GM18499 (cell line): ENCODE measurements at regions not wholly inside any gene's neighbourhood (a gene's known extent, or its start where the extent isn't known, plus 50 kb on each side); places are given as distances from the start of the nearest gene placed in this dataset.
"Not testable (repeated sequence)": the region's sequence is repeated elsewhere in the genome, so short reads cannot be mapped to it uniquely, and the experiment has no call there.

Experiments
- ATAC-seq: cut with Tn5 transposase; IDR thresholded peaks from one replicate; pipeline ENCODE4 v1.9.1; 2021; ENCODE audit warnings: moderate number of reproducible peaks; ENCODE audit not compliant: insufficient read depth, unreplicated experiment

DNA sequence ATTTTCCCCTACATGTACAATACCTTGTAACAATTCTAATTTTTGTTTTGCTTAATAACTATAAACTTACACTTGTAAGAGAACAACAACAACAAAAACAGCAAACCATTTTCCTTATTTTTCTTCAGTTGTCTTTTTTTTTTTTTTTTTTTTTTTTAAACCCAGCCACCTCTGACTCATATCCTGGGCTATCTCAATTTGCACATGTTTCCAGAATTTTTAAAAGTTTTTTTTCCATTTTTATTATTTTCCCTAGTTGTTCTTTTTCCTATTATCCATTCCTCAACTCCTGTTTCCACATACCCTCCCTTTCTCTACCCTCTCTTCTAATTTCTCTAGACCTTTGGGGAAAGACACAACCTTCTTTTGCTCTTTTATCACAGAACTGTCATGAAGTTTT lies 112.5 kb downstream of the EFEMP1 start:
- ATAC-seq, result no peak

- no peak for ATAC-seq
Measured at GRCh38 chr2:55810622-55811020, 113.0 kb downstream of the EFEMP1 start.

- ATAC-seq, result no peak
Measured at GRCh38 chr2:55809875-55810621, 113.5 kb downstream of the EFEMP1 start.

GRCh38 chr2:55807900-55808299 lies 114.3 kb upstream of the PNPT1 start:
- no peak for ATAC-seq

DNA sequence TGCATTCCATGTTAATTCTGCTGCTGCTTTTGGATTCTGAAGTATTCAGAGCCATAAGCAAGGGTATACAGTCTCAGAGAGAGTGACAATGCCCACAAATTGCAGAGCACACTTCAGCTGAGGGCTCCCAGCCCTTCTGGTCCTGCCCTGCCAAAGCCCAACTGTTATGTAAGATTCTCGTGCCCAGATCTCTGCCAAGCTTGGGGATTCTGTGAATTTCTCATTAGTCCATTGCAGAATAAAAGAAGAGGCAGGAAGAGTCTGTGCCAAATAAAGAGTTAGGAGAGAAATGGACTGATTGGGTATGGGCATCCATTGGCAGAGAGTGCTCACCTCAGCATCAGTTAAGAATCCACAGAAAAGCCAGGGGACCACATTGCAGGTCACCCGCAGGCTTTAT lies 112.0 kb upstream of the PNPT1 start:
- no peak for ATAC-seq

DNA sequence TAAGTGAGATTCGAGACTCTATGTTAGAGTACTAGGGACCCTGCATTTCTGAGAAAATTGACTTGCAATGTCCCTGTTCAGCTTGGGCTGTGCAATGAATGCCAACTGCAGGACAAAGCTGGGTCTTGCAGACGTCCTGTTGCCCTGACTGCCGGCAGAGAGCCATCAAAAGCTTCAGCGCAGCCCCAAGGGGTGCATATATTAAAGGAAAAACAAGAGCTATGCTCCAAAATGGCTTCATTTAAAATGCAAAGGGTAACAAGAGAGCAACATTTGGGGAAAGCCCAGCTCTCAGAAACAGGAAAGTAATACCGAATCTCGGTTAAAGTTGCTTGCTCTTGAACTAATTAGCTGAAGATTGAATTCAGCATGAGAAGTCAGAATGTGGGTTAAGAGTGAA lies 110.9 kb upstream of the PNPT1 start:
- no peak for ATAC-seq

- ATAC-seq, result no peak
Measured at GRCh38 chr2:55802067-55802466, 108.4 kb upstream of the PNPT1 start.

DNA sequence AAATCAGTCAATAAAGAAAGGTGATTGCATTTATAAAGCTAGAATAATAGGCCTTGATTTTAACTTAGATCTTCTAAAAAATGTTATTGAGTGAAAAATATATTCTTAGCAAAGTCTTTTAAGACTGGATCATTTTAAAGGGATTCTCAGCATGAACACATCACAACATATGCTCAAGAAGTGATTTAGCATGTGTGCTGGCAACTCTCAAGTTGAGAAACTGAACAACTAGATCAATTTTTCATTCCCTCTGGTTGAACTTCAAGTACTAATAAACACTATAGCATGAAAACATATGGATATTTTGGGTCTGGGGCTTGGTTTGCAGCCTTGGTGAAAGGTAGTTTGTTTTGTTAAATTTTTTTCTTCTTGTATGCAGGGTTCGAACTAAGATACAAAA lies 107.8 kb upstream of the PNPT1 start:
- no peak for ATAC-seq

DNA sequence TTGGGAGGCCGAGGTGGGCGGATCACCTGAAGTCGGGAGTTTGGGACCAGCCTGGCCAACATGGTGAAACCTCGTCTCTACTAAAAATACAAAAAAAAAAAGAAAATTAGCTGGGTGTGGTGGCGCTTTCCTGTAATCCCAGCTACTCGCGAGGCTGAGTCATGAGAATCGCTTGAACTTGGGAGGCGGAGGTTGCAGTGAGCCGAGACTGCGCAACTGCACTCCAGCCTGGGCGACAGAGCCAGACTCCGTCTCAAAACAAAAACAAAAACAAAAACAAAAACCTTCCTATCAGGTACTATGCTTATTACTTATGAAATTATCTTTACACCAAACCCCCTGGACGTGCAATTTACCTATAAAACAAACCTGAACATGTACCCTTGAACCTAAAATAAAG lies 106.0 kb upstream of the PNPT1 start:
- ATAC-seq, result not testable (repeated sequence)

GRCh38 chr2:55796121-55796520 lies 102.5 kb upstream of the PNPT1 start:
- no peak for ATAC-seq

DNA sequence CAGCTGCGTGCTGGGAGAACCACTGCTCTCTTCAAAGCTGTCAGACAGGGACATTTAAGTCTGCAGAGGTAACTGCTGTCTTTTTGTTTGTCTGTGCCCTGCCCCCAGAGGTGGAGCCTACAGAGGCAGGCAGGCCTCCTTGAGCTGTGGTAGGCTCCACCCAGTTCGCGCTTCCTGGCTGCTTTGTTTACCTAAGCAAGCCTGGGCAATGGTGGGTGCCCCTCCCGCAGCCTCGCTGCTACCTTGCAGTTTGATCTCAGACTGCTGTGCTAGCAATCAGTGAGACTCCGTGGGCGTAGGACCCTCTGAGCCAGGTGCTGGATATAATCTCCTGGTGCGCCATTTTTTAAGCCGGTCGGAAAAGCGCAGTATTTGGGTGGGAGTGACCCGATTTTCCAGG lies 100.0 kb upstream of the PNPT1 start:
- ATAC-seq, result not testable (repeated sequence)

- no peak for ATAC-seq
Measured at GRCh38 chr2:55786280-55786679, 92.6 kb upstream of the PNPT1 start.

- ATAC-seq, result not testable (repeated sequence)
Measured at GRCh38 chr2:55783751-55784150, 90.1 kb upstream of the PNPT1 start.

DNA sequence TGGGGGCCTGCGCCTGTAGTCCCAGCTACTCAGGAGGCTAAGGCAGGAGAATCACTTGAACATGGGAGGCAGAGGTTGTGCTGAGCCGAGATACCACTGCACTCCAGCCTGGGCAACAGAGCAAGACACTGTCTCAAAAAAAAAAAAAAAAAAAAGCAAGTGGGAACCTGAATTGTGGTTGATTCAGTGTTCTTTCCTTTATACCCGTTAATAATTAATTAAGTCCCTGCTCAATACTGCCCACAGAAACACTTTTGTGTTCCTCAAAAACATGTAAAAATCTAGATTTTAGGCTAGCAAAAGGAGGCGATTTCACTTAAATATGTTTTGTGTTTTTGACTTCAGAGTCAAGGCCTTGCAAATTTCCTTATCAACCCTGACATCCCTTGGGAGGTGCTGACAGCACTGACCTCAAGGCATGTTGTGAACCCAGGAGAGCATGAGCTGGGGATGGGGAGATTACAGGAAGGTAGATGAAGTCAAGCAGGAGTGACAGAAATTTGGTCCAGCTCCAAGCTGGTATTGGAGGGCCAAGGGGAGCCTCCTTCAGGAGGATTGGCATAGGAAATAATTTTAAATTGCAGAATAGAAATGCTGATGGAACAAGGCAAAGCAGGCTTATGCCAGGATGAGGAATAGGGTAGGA lies 89.0 kb upstream of the PNPT1 start:
- ATAC-seq, result no peak

- no peak for ATAC-seq
Measured at GRCh38 chr2:55781542-55781941, 87.9 kb upstream of the PNPT1 start.

GRCh38 chr2:55780697-55781096 lies 87.1 kb upstream of the PNPT1 start:
- ATAC-seq, result no peak

- no peak for ATAC-seq
Measured at GRCh38 chr2:55779459-55780421, 86.1 kb upstream of the PNPT1 start.

GRCh38 chr2:55776966-55777365 lies 83.3 kb upstream of the PNPT1 start:
- ATAC-seq, result no peak

DNA sequence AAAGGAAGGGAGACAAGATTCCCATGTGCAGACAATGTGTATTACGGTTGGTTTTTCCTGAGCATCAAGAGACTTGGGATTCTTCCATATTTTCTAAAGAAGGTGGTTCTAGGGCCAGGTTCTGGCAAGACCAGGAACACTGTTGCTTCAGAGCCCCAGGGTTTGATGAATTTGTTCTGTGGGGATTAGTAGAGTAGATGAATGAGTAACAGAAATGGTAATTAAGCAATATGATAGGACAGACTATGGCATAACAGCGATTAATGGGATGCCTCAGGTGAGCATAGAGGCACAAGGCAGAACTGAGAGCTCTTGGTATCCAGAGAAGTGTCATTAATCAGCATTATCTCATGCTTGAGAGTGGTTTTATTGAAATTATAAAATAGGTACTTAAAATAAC lies 82.8 kb upstream of the PNPT1 start:
- no peak for ATAC-seq

GRCh38 chr2:55775828-55776227 lies 82.2 kb upstream of the PNPT1 start:
- ATAC-seq, result no peak

DNA sequence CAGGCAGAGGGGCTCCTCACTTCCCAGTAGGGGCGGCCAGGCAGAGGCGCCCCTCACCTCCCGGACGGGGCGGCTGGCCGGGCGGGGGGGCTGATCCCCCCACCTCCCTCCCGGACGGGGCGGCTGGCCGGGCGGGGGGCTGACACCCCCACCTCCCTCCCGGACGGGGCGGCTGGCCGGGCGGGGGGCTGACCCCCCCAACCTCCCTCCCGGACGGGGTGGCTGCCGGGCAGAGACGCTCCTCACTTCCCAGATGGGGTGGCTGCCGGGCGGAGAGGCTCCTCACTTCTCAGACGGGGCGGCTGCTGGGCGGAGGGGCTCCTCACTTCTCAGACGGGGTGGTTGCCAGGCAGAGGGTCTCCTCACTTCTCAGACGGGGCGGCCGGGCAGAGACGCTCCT lies 80.0 kb upstream of the PNPT1 start:
- not testable (repeated sequence) for ATAC-seq
